Right lobe of liver (tissue), 6 donors: ENCODE measurements at regions not wholly inside any gene's neighbourhood (a gene's known extent, or its start where the extent isn't known, plus 50 kb on each side); places are given as distances from the start of the nearest gene placed in this dataset.

Experiments used
- ATAC-seq, 4 donors: fragments of 200-7000 bp; cut with Tn5 transposase; one replicate each; pipeline ENCODE4 v1.9.1; 2020; ENCODE audit warnings: mild to moderate bottlenecking in 4 of 4, moderate library complexity in 4 of 4
- DNase-seq, 3 donors: peaks; one replicate each; pipeline ENCODE4 v3.0.0-alpha.2; 2020
- H3K27ac ChIP-seq, 3 donors: fragments of 200-600 bp; one replicate each; pipeline ENCODE4 v1.8.0; 2022
- H3K27me3 ChIP-seq, 2 donors: fragments of 200-600 bp; one replicate each; pipeline ENCODE4 v1.8.0; 2022
- H3K36me3 ChIP-seq, 4 donors: fragments of 200-600 bp; sonication (generic) in 1 of 4; one replicate each; pipeline versions ENCODE4 v1.5.1 to v1.8.0; 2017 to 2022; ENCODE audit warnings: control low read depth in 1 of 4
- H3K4me1 ChIP-seq, 4 donors: fragments of 200-600 bp; sonication (generic) in 1 of 4; one replicate each; pipeline versions ENCODE4 v1.5.1 to v1.8.0; 2017 to 2022; ENCODE audit warnings: control low read depth in 1 of 4
- H3K4me3 ChIP-seq, 3 donors: fragments of 200-600 bp; one replicate each; pipeline ENCODE4 v1.8.0; 2022
- H3K9me3 ChIP-seq, 4 donors: fragments of 200-600 bp; sonication (generic) in 1 of 4; one replicate each; pipeline versions ENCODE4 v1.5.1 to v1.8.0; 2017 to 2022; ENCODE audit warnings: control low read depth in 1 of 4
- CTCF ChIP-seq, 4 donors: fragments of 200-600 bp in 3 of 4; fragments of 450-650 bp in 1 of 4; IDR thresholded peaks; one replicate each; pipeline versions ENCODE4 v1.5.1 to v1.8.0; 2016 to 2022; ENCODE audit warnings: antibody characterized with exemption in 4 of 4, mild to moderate bottlenecking in 2 of 4
- POLR2A ChIP-seq: fragments of 450-650 bp; IDR thresholded peaks from one replicate; pipeline ENCODE4 v1.6.1; 2017; ENCODE audit warnings: antibody characterized with exemption, mild to moderate bottlenecking
- WGBS: methylation state at CpG from one replicate; pipeline ENCODE4 v1.1.6; 2018; ENCODE audit warnings: low coverage, low lambda C conversion rate; ENCODE audit not compliant: insufficient coverage; ENCODE audit errors: missing lambda C conversion rate; 5-methylcytosine and 5-hydroxymethylcytosine counted together
- intact Hi-C, 2 donors: fragments of 100-400 bp; cut with DNase I; formaldehyde crosslinking; loops; one replicate each; pipeline versions ENCODE4 v1.11.2 to v1.14.1; 2022
- donor health status: DM: no; HTN: yes; CAD: no.
- donor health status: DM: no; HTN: no; CAD: no.
- donor health status: DM: no; HTN: no; CAD: no.
- donor health status: DM: no; HTN: yes; CAD: no.
- donor health status: DM: no; HTN: yes; CAD: no.

GRCh38 chr14:40574780-40575179 lies 1031.9 kb upstream of the LRFN5 start:
- H3K36me3 ChIP-seq = no peaks in the 10 kb centered on the region
- H3K4me1 ChIP-seq = no peaks in the 10 kb centered on the region
- TF ChIP-seq CTCF (IDR thresholded peaks at IDR 0.05) (no peak), POLR2A (no peak)
- H3K4me3 ChIP-seq = no peak overlapping the region
- no peaks in the 10 kb centered on the region for H3K9me3 ChIP-seq
- intact Hi-C loops = no loop called here
- no peaks in the 10 kb centered on the region for H3K27me3 ChIP-seq
- no peak for ATAC-seq
- H3K27ac ChIP-seq = no peak overlapping the region
- 17% methylated on average over 3 of the region's 3 CpGs for WGBS
- no peak for DNase-seq

- no peak overlapping the region for H3K27ac ChIP-seq
- no peaks in the 10 kb centered on the region for H3K27me3 ChIP-seq
- WGBS = 42% methylated on average over 1 of the region's 1 CpG
- no peak for TF ChIP-seq POLR2A
- TF ChIP-seq CTCF (IDR thresholded peaks at IDR 0.05) = no peak
- no peaks in the 10 kb centered on the region for H3K36me3 ChIP-seq
- ATAC-seq = no peak
- no peak overlapping the region for H3K4me3 ChIP-seq
- no peaks in the 10 kb centered on the region for H3K9me3 ChIP-seq
- no peaks in the 10 kb centered on the region for H3K4me1 ChIP-seq
- intact Hi-C loops = no loop called here
- DNase-seq = no peak
These were observed 1081.4 kb upstream of the LRFN5 start for GRCh38 chr14:40525314-40525713.

DNA sequence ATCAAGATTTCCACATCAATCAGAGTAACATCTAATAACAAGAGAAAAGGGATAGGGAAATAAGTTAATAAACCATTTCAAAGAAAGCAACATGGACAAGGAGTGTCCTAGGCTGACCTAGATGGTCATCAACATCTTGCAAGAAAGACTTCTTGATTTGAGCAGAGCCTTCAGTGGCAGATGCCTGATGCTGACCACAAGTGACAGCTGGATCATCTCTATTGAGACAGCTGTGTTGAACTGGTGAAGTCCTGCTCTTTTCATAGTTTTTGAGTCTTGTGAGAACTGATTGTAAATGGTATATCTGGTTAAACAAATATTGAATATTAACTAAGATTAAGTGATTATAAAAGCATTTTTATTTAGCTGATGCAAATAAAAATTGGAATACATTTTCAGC lies 1083.6 kb upstream of the LRFN5 start:
- H3K4me3 ChIP-seq = no peak overlapping the region
- no peak overlapping the region for H3K27ac ChIP-seq
- H3K4me1 ChIP-seq = no peaks in the 10 kb centered on the region
- intact Hi-C loops = no loop called here
- no peaks in the 10 kb centered on the region for H3K36me3 ChIP-seq
- no peak for TF ChIP-seq POLR2A
- no peak for TF ChIP-seq CTCF (IDR thresholded peaks at IDR 0.05)
- H3K9me3 ChIP-seq = no peaks in the 10 kb centered on the region
- ATAC-seq = no peak
- DNase-seq = no peak
- H3K27me3 ChIP-seq = no peaks in the 10 kb centered on the region

GRCh38 chr14:40494483-40494882 lies 1062.2 kb upstream of the FBXO33 start:
- no peaks in the 10 kb centered on the region for H3K27me3 ChIP-seq
- no peak overlapping the region for H3K27ac ChIP-seq
- TF ChIP-seq CTCF (IDR thresholded peaks at IDR 0.05) = no peak
- TF ChIP-seq POLR2A = no peak
- H3K36me3 ChIP-seq = no peaks in the 10 kb centered on the region
- WGBS = 44% methylated on average over 3 of the region's 3 CpGs
- no peaks in the 10 kb centered on the region for H3K4me1 ChIP-seq
- no peak for DNase-seq
- no peaks in the 10 kb centered on the region for H3K9me3 ChIP-seq
- intact Hi-C loops = no loop called here
- H3K4me3 ChIP-seq = no peak overlapping the region
- no peak for ATAC-seq

- Histone ChIP-seq H3K36me3 (no peaks in the 10 kb centered on the region), H3K9me3 (no peaks in the 10 kb centered on the region), H3K4me1 (no peaks in the 10 kb centered on the region), H3K27ac (no peak overlapping the region), H3K4me3 (no peak overlapping the region), H3K27me3 (no peaks in the 10 kb centered on the region)
- ATAC-seq = no peak
- WGBS = 73% methylated on average over 1 of the region's 1 CpG
- intact Hi-C loops = no loop called here
- no peak for DNase-seq
- TF ChIP-seq CTCF (IDR thresholded peaks at IDR 0.05) (no peak), POLR2A (no peak)
These were observed 1055.6 kb upstream of the FBXO33 start for GRCh38 chr14:40487824-40488223.
